Dedifferentiated amniotic fluid mesenchymal stem cell (primary cell): ENCODE measurements at regions not wholly inside any gene's neighbourhood (a gene's known extent, or its start where the extent isn't known, plus 50 kb on each side); places are given as distances from the start of the nearest gene placed in this dataset.

Experiments
- DNase-seq: peaks from one replicate; pipeline ENCODE4 v3.0.0-alpha.2; 2016; ENCODE audit errors: extremely low spot score

GRCh38 chr15:93319121-93319814 is 230.3 kb upstream of the RGMA start:
- no peak for DNase-seq

GRCh38 chr15:93317772-93318171 is 228.8 kb upstream of the RGMA start:
- no peak for DNase-seq

DNA sequence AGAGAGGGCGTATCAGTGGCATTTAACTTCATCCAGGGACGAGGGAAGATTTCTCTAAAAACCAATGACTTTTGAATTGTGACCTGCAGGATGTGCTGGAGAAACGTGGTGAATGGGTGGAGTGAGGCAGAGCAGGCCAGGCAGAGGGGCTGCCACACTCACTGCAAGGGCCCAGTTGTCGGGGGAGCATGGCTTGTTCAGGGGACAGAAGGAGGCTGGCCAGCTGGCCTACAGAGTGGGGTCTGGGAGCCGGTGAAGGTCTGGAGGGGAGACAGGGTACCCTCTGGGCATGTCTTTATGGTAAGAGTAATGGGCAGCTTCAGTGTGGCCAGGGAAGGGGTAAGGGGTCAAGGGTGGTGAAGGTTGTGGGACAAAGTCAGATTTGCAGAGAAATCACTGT is 225.2 kb upstream of the RGMA start:
- DNase-seq, result no peak

DNA sequence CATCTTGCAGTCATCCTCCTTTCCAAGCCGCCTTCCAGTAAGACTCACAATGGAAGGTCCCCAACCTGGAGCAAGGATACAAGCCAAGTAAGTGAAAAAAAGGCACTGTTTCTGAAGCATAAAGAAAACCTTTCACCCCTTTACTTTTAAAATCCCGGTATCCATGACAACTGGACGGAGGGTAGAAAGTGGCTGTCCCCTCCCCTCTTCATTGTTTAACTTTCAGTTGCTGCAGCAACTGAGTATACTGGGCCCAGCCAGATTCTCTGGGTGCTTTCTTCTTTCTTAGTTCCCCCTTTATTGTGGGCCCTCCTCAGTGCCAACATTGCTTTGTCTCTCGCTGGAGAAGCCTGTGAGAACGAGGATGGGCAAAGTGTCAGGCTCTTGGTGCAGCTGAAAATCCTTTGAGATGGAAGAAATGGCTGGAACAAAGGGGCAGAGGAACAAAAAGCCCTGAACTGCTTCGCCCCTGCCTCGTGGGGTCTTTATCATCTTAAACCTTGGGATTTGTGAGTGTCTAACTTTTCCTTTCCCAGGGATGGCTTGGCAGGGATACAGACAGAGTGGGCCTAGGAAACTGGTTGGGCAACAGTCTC is 224.0 kb upstream of the RGMA start:
- no peak for DNase-seq

DNA sequence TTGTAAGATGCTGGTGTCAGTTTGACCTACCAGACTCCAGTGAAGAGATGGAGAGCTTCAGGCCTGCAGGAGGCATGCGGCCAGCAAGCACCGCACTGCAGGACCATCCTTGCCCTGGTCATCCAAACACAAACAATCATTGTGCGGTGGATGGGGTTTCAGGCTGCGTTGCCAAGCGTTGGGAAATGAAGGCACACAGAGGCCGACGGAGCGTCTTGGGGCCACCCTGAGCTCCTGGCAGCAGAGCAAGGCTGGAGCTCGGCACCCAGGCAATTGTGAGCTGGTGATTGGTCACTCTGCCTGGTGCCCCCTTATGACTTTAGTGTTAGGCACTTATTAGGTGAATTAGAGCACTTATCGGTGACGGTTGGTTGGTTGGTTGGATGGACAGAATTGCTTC is 222.6 kb upstream of the RGMA start:
- DNase-seq, result no peak

DNA sequence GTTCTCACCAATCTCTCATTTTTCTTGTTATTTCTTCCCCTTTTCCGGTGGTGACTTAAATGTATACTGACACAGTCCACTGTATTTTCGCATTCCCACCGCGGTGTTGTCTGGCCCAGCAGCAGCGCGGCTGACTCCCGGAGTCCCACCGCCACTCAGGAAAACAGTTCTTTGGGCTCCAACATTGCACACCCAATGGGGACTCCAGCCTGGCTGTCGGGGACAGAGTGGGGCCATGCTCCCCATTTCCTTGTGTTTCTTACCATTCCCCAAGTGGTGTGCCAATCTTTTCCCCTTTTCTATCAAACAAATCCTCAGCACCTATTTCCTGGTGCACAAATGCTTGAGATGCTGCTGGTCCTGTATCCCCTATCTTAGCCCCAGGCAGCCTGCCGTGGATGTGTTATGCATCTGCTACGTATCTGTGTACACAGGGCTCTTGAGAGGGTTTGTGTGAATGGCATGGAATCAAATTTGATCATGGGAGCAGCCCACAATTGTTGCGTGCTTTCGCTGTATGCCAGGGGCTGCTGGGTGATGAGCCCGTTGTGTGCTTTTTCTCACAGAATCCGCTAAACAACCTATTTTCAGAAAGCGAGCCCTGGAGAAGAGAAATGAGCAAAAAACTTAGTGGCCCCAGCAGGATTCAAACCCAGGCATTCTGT is 219.1 kb upstream of the RGMA start:
- no peak for DNase-seq

DNA sequence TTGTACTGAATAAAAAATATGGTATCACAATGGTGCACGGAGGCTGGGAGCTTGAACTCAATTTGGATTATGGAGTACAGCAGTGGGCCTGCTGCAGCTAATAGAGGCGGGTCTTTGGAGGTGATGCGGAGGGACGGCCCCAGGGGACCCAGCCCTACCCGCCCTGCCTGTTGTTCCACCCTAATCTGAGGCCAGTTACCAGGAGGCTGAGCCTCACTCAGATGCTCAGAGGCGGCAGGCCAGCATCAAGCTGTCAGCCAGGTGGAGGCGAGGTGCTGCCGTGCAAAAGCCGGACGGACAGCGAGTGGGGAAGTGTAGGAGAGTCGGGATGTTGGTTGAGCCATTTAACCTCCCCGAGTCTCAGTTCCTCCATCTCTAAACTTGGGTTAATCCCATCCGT is 218.5 kb upstream of the RGMA start:
- DNase-seq, result no peak

DNA sequence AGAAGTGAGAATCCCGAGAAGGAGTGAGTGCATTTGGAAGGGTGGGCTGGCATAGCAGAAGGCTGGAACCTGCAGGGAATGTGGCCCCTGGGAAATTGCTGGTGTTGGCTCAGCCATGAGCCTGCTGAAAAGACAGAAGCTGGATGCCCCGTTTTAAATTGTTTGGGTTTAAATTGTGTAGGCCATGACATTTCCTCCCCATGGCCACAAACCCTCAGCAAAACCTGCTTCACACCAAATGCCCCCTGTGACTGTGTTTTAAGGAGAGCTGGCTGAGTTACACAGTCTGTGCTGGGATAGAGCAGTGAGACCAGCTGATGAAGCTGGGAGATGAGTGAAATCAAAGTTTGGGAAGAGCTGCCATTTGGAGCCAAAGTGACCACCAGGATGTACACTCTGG is 216.3 kb upstream of the RGMA start:
- no peak for DNase-seq

- DNase-seq, result no peak
Observed at GRCh38 chr15:93302080-93302765, 213.2 kb upstream of the RGMA start.

DNA sequence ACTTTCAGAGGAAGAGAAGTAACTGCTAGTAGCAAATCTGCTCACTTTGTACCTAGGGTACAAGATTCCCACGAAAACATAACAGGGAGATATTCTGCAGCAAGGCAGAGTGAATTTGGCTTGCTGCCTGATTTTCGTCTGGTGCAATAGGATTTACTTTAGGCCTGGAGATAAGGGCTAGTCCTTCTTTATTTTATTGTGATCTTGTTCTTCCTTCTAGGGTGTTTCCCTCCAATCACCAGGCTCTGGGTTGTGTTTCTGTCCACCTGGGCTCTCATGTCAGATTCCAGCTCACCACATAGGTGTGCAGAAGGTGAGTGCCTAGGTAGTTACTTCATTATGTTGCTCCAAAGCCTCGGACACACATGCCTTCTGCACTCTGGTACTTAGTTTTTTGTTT is 211.8 kb upstream of the RGMA start:
- DNase-seq, result no peak

DNA sequence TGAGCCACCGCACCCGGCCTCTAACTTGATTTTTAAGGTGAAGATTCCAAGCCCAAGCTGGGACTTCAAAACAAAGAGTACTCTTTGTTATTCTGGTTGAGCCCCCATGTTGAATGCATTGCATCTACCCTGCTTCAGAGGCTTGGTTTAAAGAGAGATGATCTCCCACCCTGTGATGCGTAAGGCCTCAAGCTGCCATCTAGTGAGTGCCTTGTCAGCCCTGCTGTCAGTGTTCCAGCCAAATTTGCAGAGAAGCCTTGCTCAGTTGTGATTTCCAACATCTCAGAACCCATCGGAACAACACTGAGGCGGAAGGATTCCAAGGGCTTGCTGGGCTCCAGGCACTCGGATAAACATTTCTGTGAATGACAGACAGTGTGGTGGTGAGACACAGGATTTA is 210.7 kb upstream of the RGMA start:
- DNase-seq, result no peak

DNA sequence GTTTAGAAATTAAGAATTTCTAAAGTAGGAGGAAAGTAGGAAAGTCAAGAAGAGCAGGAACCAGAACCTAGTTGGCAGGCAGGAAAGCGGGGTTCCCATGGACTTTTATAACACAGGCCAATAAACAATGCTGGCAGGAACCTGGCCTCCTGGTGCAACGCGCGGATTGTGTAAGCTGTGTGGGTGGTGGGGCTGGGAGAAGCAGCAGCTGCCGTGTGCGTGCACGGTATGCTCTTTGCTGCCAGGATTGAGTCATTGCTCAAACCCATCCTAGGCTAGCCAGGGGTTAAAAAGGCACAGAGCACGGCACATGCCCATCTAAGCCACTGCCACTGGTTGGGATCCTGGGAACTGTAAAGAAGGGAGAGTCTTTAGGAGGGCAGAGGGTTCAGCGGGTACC is 209.9 kb upstream of the RGMA start:
- no peak for DNase-seq

DNA sequence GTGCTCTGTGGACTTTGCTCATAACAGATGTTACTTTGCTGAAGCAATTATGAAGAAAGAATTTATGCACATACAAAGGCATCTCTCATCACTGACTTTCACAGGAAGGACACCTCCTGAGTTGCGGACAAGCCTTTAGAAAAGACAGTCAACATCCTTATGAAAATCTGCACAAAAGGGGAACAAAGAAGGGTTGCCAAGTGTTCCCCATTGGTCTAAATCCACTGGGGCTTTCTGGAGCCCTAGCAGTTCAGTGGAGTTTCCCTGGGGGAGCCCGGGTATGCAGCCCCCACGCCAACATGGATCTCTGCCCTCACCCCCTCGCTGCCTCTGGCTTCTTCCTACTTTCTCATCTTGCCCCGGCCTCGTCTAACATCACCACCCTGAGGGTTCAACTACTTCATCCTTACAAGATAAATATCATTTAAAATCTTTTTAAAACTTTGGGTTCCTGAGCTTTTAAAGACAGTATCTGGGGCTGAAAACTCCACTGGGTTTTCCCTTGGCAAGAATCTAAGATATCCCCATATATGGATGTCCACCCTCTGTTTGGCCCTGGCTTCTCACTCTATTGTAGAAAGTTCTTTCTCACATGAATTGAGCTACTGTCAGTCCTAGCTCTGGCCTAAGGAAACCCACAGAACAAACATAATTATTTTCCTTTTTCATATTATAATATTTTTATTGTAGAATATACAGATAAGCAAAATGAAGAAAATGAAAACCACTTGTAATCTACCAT is 207.9 kb upstream of the RGMA start:
- DNase-seq, result no peak

DNA sequence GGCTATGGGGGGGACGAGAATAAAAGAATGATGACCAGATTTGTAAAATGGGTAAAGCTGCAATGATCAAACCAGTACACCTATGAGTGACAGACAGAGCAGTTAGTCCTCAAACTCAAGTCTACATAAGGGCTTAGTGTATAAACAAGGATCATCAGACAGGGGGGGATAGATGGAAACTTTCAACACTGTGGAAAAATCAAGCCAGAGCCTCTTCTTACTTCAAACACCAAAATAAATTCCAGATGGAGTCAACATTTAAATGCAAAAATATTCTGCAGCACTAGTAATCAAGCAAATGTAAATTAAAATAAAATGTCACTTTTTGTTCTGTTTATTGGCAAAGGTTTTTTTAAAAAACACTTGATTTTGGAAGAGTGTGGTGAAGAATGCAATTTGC is 205.9 kb upstream of the RGMA start:
- DNase-seq, result no peak

GRCh38 chr15:93294066-93294465 is 205.1 kb upstream of the RGMA start:
- no peak for DNase-seq

- DNase-seq, result no peak
Observed at GRCh38 chr15:93291380-93291779, 202.4 kb upstream of the RGMA start.

DNA sequence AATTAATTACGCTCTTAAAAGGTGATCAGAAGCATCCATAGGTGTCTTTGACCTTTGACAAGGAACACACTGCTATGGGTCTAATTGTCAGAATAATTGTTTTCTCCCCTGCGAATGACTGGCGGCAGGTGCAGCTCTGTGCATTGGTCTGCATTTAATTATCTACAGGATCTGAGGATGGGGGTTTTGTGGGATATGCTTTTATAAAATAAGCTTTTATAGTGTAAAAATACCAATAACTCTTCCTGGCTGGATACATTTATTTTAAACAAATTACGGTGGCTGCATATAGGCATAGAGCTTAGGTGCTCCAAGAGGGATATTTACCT is 201.6 kb upstream of the RGMA start:
- DNase-seq, result no peak

DNA sequence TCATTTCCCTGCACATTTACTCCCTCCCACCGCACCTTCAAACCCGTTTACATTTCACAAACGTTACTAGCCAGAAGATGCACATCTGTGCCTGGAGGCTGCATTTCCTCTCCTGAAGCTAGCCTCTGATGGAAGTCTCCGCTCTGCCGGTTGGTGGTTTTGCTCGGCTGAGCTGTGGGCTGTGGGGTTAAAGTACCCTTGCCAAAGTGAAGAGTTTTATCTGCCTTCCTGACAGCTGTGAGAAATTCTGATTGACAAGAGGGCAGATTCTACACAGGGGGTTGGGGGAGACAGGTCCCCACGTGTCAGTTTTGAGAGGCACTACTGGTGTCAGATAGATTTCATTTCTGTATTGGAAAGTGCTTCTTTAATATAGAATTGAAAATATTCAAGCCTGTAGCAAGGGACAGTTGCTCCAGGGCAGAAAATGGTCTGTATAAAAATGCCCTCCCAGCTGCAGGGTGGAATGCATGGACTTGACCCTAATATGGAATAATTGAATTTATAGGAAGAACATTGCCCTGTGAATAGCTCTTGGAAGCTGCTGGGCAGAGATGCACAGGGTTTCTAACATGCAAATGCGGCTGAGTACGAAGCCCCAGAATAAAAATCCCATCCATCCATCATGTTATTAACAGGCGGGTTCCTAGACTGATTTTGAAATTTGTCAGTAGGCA is 201.1 kb upstream of the RGMA start:
- no peak for DNase-seq

- DNase-seq, result no peak
Observed at GRCh38 chr15:93288728-93289294, 199.8 kb upstream of the RGMA start.

GRCh38 chr15:93286446-93286845 is 197.4 kb upstream of the RGMA start:
- DNase-seq, result no peak

- DNase-seq, result no peak
Observed at GRCh38 chr15:93283854-93284253, 194.8 kb upstream of the RGMA start.
